AG08395 (cell line): ENCODE measurements at regions not wholly inside any gene's neighbourhood (a gene's known extent, or its start where the extent isn't known, plus 50 kb on each side); places are given as distances from the start of the nearest gene placed in this dataset.

Experiments used
- DNase-seq: peaks from one replicate; pipeline ENCODE4 v3.0.0; 2012; ENCODE audit warnings: mixed read lengths, low spot score

GRCh38 chr15:94053626-94054025 is 177.7 kb upstream of the MCTP2 start:
- DNase-seq = no peak

GRCh38 chr15:94052711-94053110 is 178.7 kb upstream of the MCTP2 start:
- no peak for DNase-seq

- no peak for DNase-seq
Observed at GRCh38 chr15:94047566-94047965, 183.8 kb upstream of the MCTP2 start.

- peak; percentile 37 for DNase-seq
Observed at GRCh38 chr15:94042180-94042928, 189.0 kb upstream of the MCTP2 start.

- no peak for DNase-seq
Observed at GRCh38 chr15:94041746-94042145, 189.6 kb upstream of the MCTP2 start.

- DNase-seq = no peak
Observed at GRCh38 chr15:94040541-94041248, 190.7 kb upstream of the MCTP2 start.

GRCh38 chr15:94036156-94036555 is 195.2 kb upstream of the MCTP2 start:
- DNase-seq = no peak

GRCh38 chr15:94033683-94034020 is 197.7 kb upstream of the MCTP2 start:
- DNase-seq = no peak

- no peak for DNase-seq
Observed at GRCh38 chr15:94033014-94033682, 198.2 kb upstream of the MCTP2 start.

GRCh38 chr15:94032571-94032970 is 198.8 kb upstream of the MCTP2 start:
- DNase-seq = no peak

- no peak for DNase-seq
Observed at GRCh38 chr15:94031072-94031471, 200.3 kb upstream of the MCTP2 start.

- DNase-seq = peak; percentile 51
Observed at GRCh38 chr15:94029495-94029894, 201.9 kb upstream of the MCTP2 start.

GRCh38 chr15:94028809-94029208 is 202.6 kb upstream of the MCTP2 start:
- DNase-seq = no peak

- DNase-seq = no peak
Observed at GRCh38 chr15:94028121-94028520, 203.2 kb upstream of the MCTP2 start.

- DNase-seq = no peak
Observed at GRCh38 chr15:94027581-94027980, 203.8 kb upstream of the MCTP2 start.

- DNase-seq = peak; percentile 68
Observed at GRCh38 chr15:94026458-94027304, 204.7 kb upstream of the MCTP2 start.

GRCh38 chr15:94023531-94023930 is 207.8 kb upstream of the MCTP2 start:
- DNase-seq = peak; percentile 48

- DNase-seq = no peak
Observed at GRCh38 chr15:94021621-94022320, 209.6 kb upstream of the MCTP2 start.

GRCh38 chr15:94019062-94019461 is 212.3 kb upstream of the MCTP2 start:
- no peak for DNase-seq

GRCh38 chr15:94015324-94015723 is 216.0 kb upstream of the MCTP2 start:
- DNase-seq = no peak
